ENCODE measurements at regions not wholly inside any gene's neighbourhood (a gene's known extent, or its start where the extent isn't known, plus 50 kb on each side); places are given as distances from the start of the nearest gene placed in this dataset.

DNA sequence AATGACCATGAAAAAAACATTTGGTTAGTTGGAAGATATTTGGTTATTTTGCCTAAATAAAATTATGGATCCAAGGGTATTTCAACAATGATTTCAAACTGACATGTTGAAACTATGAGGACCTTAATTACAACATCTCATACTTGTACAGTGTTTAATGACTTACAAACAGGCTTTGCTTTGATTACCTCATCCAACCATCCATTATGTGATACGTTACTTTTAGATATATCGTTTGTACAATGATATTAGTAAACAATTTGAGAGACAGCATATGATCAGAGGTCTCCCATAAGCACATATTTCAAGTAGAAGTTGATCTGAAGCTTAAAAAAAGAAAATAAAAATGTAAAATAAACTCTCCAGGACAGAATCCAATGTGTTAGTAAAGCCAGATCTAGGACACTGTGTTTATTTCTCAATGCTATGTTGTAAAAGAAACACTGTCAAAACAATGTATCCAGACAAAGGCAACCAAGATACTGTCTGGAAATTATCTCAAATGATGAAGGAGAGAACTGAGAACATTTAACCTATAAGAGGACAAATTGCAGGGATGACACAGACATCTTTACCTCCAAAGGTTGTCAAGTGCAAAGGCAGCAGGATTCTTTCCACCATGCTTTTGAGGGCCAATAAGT, 116.0 kb upstream of the TARS1 start:
- no peak for DNase-seq
- intact Hi-C loops (cut with DNase I) = no loop called here

DNA sequence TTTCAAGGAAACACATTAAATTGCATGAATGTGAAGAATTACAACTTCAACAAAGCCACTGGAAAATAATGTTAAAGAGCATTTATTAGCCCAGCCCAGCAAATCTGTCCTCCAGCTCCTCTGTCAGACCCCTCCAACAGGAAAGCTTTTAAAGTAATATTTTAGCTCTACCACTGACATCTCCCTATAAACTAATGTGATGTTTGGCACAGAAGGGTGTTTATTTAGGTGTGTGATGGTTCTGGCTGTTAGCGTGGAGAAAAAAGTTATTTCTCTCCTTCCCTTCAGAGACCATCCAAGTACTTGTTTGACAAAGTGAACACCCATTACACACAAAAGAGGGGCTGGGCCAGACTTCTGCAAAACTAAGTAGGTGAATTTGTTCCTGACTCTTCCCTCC, 111.9 kb upstream of the TARS1 start:
- no peak for DNase-seq
- intact Hi-C loops (cut with DNase I) = no loop called here

DNA sequence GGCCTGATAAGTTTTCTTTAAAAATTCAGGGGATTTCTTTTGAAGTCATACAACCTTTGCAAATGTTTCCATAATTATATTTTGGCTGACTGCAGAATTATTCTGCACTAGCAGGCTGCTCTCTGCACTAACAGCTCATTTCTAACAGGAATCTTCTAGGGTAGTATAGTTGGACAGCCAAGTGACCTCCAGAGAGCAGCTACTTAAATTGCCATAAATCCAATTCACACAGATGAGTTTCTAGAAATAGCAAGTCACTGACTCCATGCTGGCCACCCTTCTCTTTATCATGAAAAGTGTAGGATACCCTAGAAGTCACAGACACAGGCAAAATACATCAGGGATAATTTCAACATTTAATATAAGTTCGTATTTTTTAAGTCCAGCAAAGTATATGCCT, 110.9 kb upstream of the TARS1 start:
- DNase-seq = no peak
- intact Hi-C loops (cut with DNase I) = no loop called here

DNA sequence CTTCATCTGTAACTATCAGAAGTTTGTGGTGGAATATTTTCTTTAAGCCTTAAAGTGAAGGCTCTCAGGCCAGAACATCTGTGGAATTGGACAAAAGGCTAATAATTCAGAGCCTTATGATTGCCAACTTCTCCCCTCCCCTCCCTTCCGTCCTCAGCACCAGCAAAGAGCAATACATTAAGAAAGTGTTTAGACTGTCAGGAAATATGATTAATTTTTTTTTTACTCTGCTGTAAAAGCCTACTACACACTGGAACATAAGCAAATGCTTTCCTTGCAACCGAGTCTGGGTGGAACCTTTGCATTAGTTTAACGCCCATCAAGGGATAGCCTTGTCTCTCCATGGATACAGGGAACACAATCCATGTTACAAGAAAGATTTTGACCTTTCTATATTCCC, 110.3 kb upstream of the TARS1 start:
- intact Hi-C loops (cut with DNase I) = no loop called here
- DNase-seq = no peak

DNA sequence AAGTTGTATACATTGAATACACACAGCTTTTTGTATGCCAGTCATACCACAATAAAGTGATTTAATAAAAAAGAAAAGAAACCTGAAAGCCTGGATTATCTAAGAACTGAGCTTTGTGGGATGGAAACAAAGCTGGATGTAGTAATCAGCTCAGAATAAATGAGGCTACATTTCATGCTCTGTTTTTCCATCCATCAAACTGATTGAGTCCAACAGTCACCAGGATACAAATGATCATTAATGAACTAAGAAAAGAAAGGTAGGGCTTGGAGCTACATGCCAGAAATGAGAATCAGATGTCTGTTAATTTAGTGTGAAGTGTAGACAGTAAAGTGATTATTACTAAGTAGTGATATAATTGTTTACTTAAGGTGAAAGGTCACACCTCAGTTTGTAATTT, 109.8 kb upstream of the TARS1 start:
- DNase-seq = no peak
- intact Hi-C loops (cut with DNase I) = no loop called here

DNA sequence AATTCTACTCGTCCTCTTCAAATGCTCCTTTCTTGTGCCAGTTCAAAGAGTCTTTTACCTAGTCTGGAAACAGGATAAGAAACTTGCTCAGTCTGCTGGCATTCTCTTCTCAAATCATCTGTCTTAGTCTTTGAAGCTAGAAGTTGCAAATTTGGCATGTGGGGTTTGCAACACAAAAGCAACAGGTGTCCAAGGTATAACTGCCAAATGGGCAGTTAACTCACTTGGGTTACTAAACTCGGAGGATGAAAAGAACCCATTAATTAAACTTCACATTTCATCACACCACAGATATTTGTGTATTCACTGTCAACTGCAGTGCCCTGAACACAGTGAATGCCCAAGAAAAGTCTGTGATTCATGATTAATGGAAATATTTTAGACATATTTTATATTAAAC, 108.0 kb upstream of the TARS1 start:
- intact Hi-C loops (cut with DNase I) = no loop called here
- DNase-seq = no peak

DNA sequence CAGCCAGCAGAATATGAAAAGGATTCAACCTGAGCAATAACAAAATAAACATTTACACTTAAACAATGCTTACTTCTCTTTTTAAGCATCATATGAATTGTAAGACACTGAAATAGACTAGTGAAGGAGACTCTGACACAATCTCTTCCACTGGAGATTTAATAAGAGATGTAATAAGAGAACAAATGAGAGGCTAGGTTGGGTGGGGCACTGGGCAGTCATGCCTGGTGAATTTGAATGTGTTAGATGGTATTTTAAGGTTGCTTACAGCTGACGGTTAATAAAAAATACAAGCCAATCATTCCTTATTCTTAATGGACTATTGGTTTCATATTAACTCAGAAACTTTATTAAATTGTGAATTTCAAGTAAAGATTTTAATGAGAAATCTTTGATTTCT, 105.9 kb upstream of the TARS1 start:
- no peak for DNase-seq
- intact Hi-C loops (cut with DNase I) = no loop called here

DNA sequence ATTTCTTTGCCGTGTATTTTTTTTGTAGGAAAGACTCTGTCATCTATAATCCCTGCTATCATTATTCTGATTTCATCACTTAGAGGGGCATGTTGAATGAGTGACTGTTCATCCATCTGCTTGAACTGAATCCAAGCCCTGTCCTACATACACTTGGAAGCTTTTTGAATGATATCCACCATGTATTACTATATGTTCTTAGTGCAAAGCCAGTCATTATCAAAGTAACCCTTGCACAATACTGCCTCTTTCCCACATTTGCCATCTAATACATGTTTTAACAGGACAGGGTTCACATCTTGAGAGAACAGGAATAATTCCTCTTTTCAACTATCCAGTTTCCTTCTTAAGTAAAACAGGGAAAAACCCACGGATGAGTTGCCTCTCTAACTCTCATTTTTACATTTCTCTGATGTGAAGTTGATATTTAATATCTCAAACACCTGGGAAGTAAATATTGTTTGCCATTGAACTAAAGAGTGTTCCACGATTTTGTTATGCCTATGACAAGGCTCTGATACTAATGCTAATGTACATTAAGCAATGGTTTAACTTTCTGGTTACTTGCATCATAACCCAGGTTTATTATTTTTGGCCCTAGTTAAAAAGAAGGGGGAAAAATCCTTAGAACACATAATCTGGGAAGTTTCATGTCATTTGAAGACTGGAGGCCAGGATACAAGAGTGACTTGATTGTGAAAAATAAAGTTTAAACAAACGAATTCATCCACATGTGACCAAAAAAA, 103.7 kb upstream of the TARS1 start:
- DNase-seq = no peak
- intact Hi-C loops (cut with DNase I) = no loop called here

DNA sequence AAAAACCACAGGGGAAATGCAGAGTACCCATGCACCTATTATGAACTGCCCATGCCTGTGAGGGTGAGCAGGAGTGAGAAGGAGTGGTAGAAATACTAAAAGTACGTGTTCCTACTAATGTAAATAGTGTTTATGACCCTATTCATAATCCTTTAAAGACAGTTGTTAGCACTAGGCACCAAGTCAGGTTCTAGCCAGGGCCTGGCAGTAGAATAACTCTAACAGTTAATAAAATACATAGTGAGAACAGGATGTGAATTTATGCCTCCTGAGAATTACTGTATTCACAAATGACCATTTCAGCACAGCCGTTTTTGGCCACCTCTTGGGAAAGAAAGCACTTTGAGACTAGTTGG, 103.2 kb upstream of the TARS1 start:
- no peak for DNase-seq
- intact Hi-C loops (cut with DNase I) = no loop called here

DNA sequence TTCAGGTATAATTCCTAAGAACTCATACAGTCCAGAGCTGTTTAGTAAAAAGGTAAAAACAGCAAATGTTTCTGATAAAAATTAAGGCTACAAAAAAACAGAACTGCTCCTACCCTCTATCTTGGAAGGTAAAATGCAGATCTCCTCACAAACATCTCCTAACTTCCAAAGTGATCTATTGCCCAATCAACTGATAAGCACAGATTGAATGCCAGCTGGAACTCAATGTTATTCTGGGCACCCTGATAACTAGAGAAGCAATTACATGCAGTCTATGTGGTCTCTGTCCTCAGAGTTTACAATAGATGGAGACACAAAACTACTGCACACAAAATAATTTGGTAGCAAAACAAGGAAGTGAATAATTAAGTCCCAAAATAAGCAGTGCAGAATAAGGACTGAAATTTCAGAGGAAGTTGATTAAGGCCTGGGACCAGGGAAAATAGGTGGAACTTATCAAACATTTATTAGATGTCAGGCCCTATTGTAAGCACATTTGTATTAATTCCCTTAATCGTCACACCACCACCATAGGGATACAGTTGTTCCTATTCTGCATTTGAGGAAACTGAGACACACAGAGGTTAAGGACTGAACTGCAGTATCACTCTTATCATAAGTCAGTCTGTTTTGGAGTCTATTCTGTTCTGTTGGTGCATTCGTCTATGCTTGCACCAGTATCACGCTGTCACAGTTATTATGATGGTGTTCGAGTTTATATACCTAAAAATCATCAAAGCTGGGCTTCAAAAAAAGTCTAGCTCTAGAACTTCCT, 102.2 kb upstream of the TARS1 start:
- no peak for DNase-seq
- intact Hi-C loops (cut with DNase I) = no loop called here

DNA sequence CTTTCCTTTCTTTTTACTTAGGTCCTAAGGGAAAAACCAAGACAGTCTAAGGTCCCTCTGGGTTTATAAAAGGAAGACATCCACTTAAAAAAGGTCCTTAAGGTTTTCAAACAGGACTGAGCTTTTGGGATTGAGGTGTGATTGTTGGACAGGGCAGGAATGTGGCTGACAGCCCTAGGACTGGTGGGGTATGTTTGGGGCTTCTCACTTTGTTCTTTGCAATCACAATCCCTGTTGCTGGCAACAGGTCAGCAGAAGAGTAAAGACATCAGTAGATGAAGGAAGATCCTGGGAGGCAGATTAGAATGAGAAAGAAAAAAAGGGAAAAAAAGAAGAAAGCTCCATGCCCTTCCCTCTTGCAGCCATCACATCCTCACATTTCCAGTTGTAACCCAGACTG, 101.4 kb upstream of the TARS1 start:
- DNase-seq = no peak
- intact Hi-C loops (cut with DNase I) = no loop called here

DNA sequence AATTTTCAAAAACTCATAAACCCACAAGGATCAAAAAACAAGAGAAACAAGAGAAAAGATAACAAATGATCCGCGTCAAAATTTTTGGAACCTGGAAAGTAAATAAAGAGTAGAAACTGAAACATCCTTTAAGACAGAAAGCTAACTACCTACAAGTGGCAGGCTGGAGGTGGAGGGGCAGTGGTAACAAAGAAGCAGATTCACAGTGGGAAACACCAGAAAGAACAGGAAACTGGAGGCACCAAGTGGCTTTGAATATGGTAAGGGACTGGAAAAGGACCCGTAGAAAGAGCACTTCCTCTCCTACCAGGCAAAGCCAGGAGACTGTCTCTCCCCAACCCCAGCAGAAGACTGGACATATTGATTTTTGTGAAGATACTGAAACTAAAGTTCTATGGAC, 100.6 kb upstream of the TARS1 start:
- intact Hi-C loops (cut with DNase I) = no loop called here

DNA sequence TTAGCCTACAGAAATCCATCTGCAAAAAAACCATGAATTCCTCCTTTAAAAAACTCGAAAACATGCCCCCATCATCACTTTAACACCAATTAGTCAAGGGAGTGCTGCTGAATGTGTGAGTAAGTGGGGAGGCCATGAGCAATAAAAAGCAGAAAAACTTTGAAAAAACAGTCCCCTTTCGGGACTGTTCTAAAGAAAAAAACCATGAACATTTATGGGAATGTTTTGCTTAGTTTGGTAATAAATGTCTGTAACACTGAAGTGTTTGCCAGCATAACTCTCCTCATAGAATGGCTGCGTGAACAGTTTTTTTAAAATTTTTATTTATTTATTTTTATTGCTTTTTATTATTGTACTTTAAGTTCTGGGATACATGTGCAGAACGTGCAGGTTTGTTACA, 99.4 kb upstream of the TARS1 start:
- intact Hi-C loops (cut with DNase I) = no loop called here

More for the DNA sequence above, 100.6 kb upstream of the TARS1 start:
- no peak for DNase-seq

DNA sequence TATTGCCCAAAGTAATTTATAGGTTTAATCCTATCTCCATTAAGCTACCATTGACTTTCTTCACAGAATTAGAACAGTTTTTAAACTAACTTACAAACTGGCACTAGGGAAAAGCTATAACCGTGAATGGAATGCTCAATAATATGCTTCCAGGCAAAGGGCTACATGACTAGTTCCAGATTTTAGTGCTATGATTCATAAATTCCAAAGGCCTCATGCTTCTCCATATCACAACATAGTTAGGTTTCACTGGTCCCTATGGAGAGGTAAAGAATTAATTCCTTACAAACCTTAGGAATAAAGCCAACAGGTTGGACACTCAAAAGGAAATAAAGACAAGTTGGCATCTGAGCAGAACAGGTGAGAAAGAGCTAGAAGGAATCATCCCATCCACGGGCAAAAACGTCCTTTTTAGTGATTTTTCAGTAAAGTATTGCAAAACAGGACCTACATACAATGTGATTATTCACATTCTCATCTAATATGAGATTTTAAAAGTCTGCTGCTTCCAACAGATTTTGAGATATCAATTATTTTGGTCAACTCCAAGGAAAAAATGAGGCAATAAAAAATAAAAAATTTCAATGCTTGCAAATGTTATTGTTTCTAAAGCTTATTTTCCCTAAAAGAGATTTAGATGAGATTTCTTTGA, 97.0 kb upstream of the TARS1 start:
- no peak for DNase-seq
- intact Hi-C loops (cut with DNase I) = no loop called here

More for the DNA sequence above, 99.4 kb upstream of the TARS1 start:
- DNase-seq = no peak

DNA sequence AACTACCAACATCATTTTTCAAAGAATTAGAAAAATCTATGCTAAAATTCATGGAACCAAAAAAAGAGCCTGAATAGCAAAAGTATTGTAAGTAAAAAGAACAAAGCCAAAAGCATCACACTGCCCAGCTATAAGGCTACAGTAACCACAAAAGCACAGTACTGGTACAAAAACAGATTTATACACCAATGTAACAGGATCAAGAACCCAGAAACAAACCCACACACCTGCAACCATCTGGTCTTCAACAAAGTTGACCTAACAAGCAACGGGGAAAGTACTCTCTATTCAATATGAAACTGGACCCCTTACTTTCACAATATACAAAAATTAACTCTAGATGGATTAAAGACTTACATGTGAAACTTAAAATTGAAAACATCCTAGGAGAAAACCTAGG, 94.2 kb upstream of the TARS1 start:
- intact Hi-C loops (cut with DNase I) = no loop called here
- DNase-seq = no peak

DNA sequence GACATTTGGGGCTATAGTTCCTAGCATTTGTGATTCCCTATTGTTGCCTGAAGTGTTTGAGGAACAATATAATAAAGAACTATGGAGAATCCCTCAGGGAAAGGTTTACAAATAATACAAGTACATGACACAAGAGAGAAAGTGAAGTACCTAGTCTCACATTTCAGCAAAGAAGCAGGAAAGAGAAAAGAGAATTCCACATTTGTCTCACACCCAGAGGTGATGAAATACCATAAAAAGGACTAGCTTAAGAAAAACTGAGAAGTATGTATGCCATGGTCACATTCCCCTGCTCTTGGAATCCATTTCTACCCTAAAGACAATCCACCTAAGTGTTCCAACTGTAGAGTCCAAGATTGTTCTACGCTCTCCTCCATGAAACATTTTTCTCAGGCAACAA, 79.0 kb upstream of the TARS1 start:
- no peak for DNase-seq
- intact Hi-C loops (cut with DNase I) = no loop called here

DNA sequence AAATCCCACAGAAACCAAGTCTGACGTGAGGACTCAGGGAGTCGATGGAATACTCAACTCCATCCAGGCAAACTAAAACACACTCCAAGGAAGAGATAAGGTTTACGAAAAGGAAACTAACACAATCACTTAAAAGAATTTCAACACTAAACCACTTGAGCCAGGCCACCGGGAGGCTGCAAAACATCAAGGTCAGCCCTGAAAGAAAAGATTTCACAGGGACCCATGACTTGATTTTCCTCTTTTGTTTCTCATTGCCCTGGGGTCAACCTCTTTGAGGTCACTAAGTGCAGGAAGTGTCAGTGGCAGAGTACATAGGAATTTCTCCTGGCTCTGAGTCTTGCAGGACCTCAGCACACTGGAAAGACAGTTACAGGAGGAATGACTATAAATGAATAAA, 77.8 kb upstream of the TARS1 start:
- DNase-seq = no peak
- intact Hi-C loops (cut with DNase I) = no loop called here

DNA sequence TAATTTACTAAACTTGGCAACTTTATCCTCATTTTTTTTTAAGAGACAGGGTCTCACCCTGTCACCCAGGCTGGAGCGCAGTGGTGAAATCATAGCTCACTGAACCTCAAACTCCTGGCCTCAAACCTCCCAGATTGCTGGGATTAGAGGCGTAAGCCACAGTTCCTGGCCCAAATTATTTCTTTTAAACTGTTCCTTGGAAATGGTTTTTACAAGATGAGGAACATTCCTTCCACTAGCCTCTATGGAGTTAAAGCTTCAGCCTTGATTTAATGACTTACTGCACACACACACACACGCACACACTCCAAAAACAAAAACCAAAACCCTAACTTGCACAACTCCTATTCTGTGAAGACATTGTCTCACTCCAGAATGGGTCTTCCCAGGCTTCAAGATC, 77.2 kb upstream of the TARS1 start:
- intact Hi-C loops (cut with DNase I) = no loop called here
- DNase-seq = no peak

DNA sequence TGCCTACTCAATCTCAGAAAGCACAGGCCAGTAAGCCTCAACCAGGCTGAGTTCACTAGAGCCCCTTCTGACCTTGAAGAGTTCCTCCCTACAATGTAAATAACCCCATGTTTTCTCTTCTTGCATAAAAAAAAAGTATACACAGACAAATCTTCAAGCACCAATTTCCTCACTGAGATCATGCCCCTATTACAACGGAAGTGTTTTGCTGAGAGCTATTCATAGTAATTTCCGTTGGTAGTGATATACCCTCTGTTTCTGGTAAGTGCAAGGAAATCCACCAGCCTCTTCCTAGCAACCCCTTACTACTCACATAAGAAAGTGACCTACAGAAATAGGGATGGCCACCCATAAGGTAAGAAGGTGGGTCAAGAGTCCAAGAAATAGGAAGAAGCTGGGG, 76.4 kb upstream of the TARS1 start:
- DNase-seq = no peak
- intact Hi-C loops (cut with DNase I) = no loop called here

DNA sequence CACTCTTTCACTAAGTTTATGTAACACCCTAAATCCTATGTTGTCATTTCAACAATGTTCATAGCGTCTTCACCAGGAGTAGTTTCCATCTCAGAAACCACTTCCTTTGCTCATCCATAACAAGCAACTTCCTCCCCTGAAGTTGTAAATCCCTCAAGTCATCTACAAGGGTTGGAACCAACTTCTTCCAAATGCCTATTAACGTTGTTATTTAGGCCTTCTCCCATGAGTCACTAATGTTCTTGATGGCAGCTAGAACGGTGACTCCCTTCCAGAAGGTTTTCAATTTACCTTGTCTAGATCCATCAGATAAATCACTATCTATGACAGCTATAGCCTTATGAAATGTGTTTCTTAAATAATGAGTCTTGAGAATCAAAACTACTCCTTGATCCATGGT, 73.3 kb upstream of the TARS1 start:
- DNase-seq = no peak
- intact Hi-C loops (cut with DNase I) = no loop called here

Data from head of caudate nucleus (tissue), 42 donors.